AG08395 (cell line): ENCODE measurements at regions not wholly inside any gene's neighbourhood (a gene's known extent, or its start where the extent isn't known, plus 50 kb on each side); places are given as distances from the start of the nearest gene placed in this dataset.
"Not testable (repeated sequence)": the region's sequence is repeated elsewhere in the genome, so short reads cannot be mapped to it uniquely, and the experiment has no call there.

Experiments
- DNase-seq: peaks from one replicate; pipeline ENCODE4 v3.0.0; 2012; ENCODE audit warnings: mixed read lengths, low spot score

DNA sequence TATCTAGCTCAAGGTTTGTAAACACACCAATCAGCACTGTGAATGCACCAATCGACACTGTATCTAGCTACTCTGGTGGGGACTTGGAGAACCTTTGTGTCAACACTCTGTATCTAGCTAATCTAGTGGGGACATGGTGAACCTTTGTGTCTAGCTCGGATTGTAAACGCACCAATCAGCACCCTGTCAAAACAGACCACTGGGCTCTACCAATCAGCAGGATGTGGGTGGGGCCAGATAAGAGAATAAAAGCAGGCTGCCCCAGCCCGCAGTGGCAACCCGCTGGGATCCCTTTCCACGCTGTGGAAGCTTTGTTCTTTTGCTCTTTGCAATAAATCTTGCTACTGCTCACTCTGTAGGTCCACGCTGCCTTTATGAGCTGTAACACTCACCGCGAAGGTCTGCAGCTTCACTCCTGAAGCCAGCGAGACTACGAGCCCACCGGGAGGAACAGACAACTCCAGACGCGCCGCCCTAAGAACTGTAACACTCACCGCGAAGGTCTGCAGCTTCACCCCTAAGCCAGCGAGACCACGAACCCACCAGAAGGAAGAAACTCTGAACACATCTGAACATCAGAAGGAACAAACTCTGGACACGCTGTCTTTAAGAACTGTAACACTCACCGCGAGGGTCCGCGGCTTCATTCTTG lies 128.5 kb downstream of the MRPL14 start:
- not testable (repeated sequence) for DNase-seq

DNA sequence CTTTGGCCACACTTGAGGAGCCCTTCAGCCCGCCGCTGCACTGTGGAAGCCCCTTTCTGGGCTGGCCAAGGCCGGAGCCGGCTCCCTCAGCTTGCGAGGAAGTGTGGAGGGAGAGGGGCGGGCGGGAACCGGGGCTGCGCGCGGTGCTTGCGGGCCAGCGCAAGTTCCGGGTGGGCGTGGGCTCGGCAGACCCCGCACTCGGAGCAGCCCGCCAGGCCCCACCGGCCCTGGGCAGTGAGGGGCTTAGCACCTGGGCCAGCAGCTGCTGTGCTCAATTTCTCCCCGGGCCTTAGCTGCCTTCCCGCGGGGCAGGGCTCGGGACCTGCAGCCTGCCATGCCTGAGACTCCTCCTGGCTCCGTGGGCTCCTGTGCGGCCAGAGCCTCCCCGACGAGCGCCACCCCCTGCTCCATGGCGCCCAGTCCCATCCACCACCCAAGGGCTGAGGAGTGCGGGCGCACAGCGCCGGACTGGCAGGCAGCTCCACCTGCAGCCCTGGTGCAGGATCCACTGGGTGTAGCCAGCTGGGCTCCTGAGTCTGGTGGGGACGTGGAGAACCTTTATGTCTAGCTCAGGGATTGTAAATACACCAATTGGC lies 129.2 kb downstream of the MRPL14 start:
- not testable (repeated sequence) for DNase-seq

DNA sequence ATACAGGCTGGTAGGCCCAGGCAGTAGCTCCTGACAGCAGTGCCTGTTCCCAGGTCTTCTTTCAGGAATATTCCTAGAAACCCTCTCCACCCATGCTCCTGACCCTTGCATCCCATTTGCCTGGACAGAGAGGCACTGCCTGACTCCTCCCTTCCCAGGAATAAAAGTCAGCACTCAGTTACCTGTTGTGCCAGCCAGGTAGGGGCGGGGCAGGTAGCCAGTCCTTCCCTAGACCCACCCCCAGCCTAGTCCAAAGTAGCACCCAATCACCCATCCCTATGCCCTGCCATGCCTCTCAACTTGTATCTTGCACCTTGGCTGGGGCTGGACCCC lies 129.9 kb downstream of the MRPL14 start:
- DNase-seq, result no peak

DNA sequence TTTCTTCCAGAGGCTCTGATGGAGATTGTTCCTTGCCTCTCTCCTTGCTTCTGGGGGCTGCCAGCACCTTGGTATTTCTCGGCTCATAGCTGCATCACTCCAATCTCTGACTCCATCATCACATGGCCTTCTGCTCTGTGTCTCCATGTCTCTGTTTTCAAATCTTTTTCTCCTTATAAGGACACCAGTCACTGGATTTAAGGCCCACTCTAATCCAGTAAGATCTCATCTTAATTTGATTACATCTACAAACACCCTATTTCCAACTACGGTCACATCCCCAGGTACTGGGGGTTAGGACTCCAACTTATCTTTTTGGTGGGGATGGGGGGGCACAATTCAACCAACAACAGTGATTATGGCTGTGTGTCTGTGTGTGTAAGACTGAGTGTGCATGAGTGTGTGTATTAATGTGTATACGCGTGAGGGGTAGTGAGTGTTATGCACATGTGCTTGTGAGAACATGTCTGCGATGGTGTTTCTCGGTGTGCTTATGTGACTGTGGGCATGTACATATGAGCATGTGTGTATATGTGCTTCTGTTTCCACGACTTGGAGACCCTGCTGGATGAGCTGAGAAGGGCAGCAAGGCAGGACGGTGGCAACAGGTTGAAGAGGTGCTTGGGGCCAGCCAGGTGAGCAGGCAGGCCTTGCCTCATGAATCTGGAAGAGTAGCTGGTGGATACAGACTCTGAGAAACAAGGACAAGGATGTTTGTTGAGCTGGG lies 130.5 kb downstream of the MRPL14 start:
- no peak for DNase-seq

DNA sequence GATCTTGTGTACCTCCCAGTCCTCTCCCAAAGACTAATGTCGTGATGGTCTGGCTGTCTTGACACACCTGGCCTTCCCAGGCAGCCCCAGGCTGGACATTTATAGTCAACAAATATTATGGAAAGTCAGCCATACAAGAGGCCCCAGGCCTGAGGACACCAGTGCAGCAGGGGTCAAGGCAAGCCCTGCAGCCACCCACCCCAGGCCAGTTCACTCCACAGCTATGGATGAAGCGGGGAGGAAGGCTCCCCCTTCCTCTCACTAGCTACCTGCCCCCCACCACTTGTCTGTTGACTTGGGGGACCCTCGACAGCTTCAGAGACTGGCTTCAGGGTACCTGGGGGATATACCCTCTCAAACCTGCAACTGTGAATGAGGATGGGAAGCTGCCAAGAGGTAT lies 132.1 kb downstream of the MRPL14 start:
- DNase-seq, result no peak

DNA sequence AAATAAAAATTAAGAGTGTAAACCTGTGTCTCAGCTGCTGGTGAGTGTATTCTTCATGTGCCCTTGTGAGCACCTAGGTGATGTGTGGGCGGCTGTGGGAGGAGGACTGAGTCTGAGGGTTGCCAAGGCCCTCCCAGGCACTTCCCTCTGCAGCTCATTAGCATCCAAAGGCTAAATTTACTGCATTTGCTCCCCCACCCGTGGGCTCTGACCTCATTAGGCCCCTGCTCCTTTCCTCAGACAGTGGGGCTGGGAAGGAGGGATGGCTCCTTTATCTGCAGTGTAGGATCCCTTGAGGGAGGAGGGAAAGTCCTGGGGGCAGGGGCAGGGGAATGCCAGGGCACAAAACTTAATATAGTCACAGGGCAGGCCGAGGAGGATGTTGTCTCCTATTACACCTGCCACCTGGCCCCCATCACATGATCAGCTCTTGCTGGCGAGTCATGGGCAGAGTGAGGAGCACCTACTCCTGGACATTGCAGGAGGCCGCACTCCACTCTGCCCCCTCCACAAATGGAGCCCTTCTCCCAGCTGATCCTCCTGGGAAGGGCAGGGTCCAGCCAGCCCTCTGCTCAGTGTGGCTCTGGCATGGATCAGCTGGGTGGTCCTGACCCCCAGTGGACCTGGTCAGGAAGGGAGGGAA lies 133.2 kb downstream of the MRPL14 start:
- DNase-seq, result no peak

DNA sequence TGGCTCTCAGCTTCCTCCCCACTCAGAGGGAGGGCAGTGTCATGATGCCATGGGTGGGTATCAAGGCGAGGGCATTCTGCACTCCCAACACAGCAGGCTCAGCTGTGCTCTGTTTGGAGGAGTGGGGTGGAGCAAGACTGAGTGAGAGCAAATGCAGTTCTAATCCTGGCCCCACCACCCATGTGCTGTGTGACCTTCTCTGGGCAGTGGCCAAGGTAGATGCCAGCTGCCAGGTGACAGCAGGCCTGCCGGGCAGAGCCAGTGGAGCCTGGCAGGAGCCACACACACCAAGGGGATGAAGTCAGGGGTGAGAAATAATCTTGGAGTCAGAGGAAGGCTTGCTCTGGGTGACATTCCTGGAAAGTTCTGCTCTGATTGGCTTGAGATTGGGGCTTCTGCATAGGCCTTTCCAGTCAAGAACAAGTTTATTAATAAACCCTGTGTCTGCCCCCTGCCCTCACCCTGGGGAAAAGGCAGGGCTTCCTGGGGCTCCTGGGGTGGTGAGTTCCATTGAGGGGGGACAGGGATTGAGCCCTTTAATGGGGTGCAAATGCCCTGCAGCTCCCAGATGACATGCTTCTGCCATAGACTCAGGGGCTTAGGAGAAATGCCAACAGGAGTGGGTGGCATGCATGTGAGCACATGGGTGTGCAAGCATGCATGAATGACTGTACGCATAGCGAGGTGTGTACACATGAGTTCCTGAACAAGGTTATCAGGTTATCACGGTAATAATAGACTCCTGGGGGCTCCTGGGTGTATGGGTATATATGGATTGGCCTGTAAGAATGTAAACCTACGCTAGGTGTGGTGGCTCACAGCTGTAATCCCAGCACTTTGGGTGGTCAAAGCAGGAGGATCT lies 134.2 kb downstream of the MRPL14 start:
- DNase-seq, result no peak

DNA sequence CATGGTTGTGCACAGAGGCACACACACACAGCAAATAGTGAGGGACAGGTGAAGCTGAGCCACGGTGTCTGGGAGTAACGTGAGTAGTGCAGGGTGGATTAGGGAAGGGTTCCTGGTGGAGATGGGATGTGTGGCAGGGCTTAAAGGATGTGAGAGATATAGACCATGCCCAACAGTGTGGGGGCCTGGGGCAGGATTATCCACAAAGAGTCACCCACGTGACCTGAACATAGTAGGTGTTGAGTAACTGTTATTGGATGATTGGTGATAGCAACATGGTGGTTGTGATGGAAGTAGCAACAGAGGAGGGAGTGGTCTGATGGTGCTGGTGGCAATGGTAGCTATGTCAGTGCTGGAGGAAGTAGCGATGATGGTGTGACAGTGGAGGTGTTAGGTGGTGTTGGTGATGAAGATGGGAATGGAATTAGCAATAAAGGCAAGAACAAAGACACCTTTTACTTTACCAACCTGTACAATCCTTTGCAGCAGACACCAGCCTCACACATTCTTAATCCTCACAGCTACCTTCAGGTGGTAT lies 135.1 kb downstream of the MRPL14 start:
- DNase-seq, result no peak

DNA sequence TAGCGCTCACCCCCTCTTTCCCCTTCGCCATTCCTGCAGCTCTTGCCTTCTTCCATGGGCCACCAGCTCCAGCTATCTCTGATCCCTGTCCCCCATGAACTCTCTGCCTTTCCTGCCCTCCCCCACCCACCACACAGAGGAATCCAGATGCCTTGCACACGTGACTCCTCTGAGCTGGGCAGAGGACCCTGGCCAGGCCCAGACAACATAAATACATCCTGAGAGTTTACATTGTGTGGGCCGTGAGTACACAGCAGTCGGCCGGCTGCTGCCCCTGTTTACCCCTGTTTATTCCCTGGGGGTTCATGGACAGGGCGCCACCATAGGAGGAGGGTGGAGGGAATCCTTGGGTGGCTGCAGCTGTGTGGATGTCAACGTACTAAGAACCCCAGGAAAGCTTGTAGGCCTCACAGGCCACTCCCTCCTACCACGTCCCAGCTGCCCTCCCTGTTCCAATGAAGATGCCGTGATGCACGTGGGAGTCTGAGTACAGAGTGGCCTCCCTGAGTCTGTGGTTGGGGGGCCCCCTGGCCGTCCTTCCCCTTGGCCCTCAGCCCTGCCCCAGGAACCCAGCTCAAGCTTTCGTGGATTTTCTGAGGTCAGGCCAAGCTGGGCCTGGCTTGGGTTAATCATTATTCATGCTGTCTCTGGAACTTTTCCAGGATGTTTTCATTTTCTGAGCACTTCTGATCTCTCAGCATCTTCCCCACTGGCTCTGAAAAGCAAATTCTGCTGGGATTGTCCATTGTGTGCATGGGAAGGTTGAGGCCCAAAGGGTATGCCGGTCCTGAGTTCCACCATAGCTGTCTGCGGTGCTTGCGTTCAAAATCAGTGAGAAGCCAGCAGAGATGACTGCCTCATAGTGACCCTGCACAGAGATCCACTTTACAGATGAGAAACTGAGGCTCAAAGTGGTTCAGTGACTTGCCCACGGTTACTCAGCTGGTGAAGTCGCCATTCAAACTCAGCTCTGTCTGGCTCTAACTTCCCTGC lies 136.3 kb downstream of the MRPL14 start:
- no peak for DNase-seq

DNA sequence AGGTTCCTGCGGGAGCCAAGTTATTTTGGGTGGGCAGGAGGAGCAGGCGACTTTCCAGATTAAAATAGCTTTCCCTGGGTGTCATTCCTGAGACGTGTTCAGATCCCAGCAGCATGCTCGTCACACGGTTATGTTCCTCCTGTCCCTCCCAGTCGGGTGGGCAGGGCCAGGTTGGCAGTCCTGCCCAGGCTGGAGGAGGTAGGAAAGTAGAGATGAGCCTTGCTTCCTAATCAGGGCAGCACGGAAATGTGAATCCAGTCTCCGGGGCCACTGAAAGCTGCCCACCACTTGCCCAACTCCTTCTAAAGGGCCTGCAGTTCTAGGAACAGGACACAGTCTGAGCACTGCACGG lies 137.0 kb downstream of the MRPL14 start:
- DNase-seq, result no peak

DNA sequence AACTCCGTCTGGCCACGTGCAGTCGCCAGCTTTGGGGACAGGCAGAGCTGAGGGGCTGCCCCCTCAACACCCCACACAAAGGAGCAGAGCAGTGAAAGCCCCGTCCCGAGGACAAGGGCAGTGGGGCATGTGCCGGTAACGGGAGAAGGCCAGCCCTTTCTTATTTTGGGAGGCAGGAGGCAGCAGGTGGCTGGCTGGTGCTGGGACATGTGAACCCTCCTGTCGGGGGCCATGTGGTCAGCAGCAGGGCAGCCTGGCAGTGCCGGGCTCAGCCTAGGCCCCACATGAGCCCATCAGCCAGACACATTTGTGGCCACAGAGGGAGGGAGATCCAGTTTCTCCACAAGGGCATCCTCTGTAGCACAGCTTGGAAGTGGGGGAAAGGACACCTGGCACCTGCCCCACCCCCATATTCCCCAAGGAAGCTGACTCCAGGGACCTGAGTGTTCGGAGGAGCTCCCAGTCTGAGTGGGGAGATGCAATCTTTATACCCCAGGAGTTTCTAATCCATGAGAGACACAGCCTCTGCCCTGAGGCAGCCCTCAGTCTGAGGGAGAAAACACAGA lies 137.6 kb downstream of the MRPL14 start:
- DNase-seq, result no peak

DNA sequence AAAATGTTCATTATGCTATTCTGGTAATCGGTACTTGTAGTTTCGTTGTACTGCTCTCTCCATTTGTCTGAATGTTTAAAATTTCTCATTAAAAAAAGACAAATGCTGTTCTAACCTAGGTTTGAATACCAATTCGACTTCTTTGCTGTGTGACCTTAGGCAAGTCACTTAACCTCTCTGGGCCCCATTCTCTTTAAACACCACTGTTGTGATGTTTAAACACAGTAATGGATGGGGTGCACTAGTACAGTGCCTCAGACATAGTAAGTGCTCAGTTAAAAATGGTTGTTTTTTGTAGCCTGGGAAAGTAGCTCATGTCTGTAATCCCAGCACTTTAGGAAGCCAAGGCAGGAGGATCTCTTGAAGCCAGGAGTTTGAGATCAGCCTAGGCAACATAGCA lies 138.5 kb downstream of the MRPL14 start:
- DNase-seq, result no peak

DNA sequence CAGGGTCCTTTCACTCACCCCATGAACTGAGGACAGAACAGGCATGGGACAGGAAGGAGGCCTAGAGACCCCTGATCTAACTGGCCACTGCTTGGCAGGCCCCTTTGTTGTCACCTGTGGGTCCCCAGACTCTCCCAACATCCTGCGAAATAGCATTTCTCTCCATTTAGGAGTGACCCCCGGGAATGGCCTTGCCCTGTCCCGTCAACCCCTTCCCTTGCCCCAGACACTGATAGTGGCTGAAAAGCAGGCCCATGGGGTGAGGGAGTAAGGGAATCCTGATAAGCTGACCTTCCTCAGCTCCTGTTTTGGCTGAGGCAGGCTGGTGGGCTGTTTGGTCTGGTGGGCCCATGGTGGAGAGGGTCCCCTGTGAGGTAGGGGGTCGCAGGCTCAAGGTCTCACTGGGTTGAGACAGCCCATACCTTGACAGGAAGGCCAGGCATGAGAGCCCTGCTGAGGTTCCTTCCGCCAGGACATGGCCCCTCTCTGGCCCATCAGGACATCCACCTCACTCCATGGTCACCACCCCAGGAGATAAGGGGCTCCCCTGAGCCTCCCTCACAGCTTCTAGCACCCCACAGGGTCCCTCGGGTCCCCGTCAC lies 139.3 kb downstream of the MRPL14 start:
- no peak for DNase-seq

DNA sequence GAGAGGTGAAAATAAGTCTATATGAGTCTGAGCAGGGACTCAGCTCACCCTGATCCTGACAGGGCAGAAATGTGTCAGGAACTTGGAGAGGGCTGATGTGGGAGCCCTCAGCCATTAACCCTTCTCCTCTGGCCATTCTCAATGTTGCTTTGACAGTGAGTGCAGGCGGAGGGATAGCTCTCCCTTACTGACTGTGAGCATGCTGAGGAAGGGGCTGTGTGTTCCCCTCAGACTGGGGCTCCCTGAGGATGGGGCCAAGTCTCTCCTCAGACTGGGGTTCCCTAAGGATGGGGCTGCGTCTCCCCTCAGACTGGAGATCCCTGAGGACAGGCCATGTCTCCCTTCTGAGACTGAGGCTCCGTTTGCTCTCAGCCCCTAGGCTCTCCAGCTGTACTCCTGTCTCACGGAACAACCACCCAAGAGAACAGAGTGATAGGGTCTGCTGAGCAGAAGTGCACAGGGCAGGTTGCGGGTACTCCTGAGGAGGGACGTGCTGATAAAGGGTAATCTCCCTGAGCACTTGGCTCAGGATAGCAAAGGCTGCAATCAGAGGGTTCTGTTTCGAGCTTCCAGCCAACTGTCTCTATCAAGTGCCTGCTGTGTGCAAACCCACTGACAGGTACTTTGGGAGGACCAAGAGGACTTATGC lies 141.0 kb downstream of the MRPL14 start:
- DNase-seq, result no peak

DNA sequence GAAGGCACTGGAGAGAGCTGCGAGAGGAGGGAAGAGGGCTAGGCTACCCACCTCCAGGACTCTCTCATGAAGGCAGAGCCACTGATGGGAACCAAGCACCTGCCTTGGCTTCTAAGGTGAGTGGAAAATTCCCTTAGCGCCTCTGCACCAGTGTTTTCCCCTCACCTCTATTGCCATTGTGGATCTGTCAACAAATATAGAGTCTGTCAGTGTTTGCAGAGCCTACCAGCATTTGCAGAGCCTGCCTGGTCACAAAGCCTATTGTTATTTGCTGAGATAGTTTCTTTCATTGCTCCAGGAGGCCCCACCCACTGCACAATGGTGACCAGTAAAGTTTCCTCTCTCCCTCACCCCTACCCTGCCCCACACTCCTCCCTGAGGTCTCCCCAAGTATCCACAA lies 141.9 kb downstream of the MRPL14 start:
- no peak for DNase-seq

DNA sequence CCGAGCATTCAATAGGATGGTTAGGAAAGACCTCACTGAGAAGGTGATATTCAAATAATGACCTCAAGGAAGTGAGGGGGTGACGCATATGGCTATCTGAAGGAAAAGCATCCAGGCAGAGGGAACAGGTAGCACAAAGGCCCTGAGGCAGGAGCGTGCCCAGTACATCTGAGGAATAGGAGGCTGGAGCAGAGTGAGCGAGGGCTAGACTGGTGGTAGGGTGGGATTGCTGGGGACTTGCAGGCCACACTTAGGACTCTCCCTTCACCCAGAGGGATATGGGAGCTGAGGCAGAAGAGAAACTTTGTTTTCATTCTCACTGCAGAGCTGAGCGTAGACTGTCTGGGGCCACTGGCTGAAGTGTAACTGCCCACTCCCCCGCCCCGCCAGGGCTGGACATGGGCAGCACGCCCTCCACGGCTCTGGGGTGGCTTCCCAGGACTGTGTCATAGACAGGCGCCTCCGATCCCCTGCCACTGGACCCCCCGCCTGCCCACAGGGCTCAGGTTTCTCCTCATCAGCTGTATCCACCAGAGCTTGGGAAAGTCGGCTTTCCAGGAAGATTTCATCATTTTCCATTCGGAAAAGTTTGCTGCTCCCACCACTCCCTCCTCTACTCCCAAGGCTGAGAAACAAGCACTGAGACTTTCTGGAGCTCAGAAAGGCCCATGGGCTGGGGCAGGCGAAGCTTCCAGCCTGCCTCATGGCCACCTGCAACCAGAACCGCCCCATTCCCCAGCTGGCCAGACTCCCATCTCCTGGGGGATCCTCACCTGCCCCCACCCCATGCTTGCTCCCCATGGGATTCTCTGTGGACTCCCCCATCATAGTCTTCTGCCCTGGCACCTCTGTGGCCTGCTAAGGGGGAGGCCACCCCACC lies 142.6 kb downstream of the MRPL14 start:
- no peak for DNase-seq

DNA sequence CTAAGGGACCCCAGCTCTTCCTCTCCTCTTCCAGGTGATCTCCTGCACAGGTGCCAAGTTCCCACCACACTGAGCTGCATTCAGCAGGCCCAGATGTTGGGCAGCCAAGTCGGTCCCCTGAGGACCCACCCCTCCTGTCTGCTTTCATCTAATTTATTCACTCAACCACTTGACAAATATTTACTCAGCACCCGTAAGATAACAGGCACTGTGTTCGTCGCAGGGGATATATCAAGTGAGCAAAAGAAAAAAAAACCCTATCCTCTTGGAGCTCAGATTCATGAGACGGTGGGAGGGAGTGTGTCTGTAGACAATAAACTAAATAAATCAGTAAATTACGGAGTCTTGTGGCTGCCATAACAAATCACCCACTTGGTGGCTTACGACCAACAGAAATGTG lies 143.6 kb downstream of the MRPL14 start:
- no peak for DNase-seq

DNA sequence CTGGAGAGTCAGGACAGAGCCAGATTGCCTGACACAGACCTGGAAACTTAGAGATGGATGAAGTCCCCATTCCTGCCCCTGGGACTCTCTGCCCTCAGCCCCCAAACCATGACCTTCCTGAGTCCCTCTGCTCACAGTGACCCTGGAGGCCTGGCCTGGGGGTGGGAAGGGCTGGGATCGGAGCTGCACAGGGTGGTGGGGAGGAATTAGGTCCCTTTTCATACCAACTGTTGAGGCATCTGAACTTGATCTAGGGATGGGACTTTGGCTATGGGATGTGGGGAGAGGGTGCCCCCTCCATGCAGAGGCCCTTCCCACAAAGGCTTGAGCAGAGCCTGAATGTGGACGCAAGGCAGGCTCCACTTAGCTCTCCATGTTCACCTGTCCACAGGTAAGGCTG lies 144.1 kb downstream of the MRPL14 start:
- no peak for DNase-seq
